ENCODE measurements at regions not wholly inside any gene's neighbourhood (a gene's known extent, or its start where the extent isn't known, plus 50 kb on each side); places are given as distances from the start of the nearest gene placed in this dataset.

DNA sequence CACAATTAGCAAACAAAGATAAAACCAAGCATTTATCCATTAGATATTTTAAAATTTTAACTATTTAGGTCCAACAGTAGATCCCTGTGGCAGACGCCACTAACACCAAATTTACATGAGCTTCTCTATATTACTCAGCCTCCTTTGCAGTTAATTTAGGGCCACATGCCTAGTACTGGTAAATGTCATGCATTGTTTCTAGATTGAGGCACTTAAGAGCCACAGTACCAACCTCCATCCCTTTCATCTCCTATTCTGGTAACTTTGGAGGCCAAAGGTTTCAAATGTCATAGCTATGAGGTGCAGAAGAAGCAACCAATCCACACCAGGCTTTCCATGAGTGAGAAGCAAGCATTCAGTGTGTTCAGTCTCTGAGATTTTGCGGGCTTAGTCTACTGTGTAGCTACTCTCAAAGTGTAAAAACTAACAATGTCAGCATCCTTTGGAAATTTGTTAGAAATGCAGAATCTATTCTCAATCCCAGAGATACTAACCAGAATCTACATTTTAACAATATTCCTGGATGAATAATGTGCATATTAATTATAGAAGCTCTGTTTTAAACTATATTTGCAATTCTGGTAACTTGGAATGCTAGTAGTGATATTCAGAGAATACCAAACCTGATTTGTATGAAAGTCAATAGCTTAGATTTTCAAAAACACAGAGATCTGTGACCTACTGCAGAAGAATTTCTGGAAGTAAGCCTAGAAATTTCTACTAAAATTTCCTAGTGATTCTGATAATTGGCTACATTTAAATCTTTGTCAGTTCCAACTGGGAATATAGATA, 206.3 kb upstream of the CD96 start:
- Histone ChIP-seq H3K27ac (ENCODE audit: low read depth, low read length) (no peak overlapping the region), H3K27me3 (ENCODE audit: control insufficient read depth, insufficient read depth, low read length, poor library complexity, severe bottlenecking) (no peaks in the 10 kb centered on the region), H3K4me1 (ENCODE audit: control insufficient read depth, insufficient read depth, low read length) (no peaks in the 10 kb centered on the region), H3K9ac (ENCODE audit: extremely low read depth, low read length, poor library complexity, severe bottlenecking) (no peak overlapping the region), H3K36me3 (ENCODE audit: control insufficient read depth, insufficient read depth, low read length) (no peaks in the 10 kb centered on the region), H3K9me3 (ENCODE audit: control insufficient read depth, low read length) (peaks cover 10% of the 10 kb centered on the region), H3K4me3 (ENCODE audit: low read length) (no peak overlapping the region)
- TF ChIP-seq, protein P1, sequence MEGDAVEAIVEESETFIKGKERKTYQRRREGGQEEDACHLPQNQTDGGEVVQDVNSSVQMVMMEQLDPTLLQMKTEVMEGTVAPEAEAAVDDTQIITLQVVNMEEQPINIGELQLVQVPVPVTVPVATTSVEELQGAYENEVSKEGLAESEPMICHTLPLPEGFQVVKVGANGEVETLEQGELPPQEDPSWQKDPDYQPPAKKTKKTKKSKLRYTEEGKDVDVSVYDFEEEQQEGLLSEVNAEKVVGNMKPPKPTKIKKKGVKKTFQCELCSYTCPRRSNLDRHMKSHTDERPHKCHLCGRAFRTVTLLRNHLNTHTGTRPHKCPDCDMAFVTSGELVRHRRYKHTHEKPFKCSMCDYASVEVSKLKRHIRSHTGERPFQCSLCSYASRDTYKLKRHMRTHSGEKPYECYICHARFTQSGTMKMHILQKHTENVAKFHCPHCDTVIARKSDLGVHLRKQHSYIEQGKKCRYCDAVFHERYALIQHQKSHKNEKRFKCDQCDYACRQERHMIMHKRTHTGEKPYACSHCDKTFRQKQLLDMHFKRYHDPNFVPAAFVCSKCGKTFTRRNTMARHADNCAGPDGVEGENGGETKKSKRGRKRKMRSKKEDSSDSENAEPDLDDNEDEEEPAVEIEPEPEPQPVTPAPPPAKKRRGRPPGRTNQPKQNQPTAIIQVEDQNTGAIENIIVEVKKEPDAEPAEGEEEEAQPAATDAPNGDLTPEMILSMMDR (conservative IDR thresholded peaks at IDR 0.05), result no peak
- H3K4me1 Mint-ChIP-seq, result peaks cover 4% of the 10 kb centered on the region
- DNase-seq, result no peak
- H3K4me3 Mint-ChIP-seq, result no peak overlapping the region
- peaks cover 7% of the 10 kb centered on the region for H3K27me3 Mint-ChIP-seq (ENCODE audit: insufficient read depth)
- H3K27ac Mint-ChIP-seq, result no peak overlapping the region
- WGBS, 2 experiments (ENCODE audit: insufficient coverage in 1 of 2, insufficient read length in 1 of 2), result 94 to 100% methylated on average over 1 to 2 of the region's 2 CpGs
- H3K36me3 Mint-ChIP-seq (ENCODE audit: low read depth), result no peaks in the 10 kb centered on the region
- H3K9me3 Mint-ChIP-seq, result peaks cover 9% of the 10 kb centered on the region

DNA sequence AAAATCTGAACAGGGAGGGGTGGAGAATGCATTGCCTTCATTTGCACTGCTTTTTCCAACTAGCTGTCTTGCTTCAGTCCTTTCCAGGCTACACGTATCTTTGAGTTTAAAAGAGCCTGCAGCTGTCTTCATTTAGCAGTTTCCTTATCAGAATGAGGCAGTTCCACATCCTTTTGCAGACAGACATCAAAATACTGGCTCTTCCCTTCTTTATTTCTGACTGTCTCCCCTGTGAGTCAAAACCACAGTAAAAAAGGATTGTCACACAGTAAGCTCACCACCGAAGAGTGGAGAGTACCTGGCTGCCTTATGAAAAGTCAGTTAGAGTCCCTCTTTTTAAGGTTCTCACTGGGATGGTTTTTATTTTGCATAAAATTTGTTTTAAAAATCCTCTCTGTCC, 205.5 kb upstream of the CD96 start:
- Histone ChIP-seq H3K4me3 (ENCODE audit: low read length) (no peak overlapping the region), H3K27me3 (ENCODE audit: control insufficient read depth, insufficient read depth, low read length, poor library complexity, severe bottlenecking) (no peaks in the 10 kb centered on the region), H3K9me3 (ENCODE audit: control insufficient read depth, low read length) (peaks cover 18% of the 10 kb centered on the region), H3K9ac (ENCODE audit: extremely low read depth, low read length, poor library complexity, severe bottlenecking) (no peak overlapping the region), H3K4me1 (ENCODE audit: control insufficient read depth, insufficient read depth, low read length) (no peaks in the 10 kb centered on the region), H3K36me3 (ENCODE audit: control insufficient read depth, insufficient read depth, low read length) (no peaks in the 10 kb centered on the region), H3K27ac (ENCODE audit: low read depth, low read length) (no peak overlapping the region)
- H3K36me3 Mint-ChIP-seq (ENCODE audit: low read depth), result no peaks in the 10 kb centered on the region
- peaks cover 4% of the 10 kb centered on the region for H3K4me1 Mint-ChIP-seq
- no peaks in the 10 kb centered on the region for H3K27me3 Mint-ChIP-seq (ENCODE audit: insufficient read depth)
- TF ChIP-seq, protein P1 (conservative IDR thresholded peaks at IDR 0.05), result no peak
- 85 to 100% methylated on average over 2 of the region's 2 CpGs for WGBS, 2 experiments (ENCODE audit: insufficient coverage in 1 of 2, insufficient read length in 1 of 2)
- peaks cover 17% of the 10 kb centered on the region for H3K9me3 Mint-ChIP-seq
- no peak for DNase-seq
- no peak overlapping the region for H3K4me3 Mint-ChIP-seq
- H3K27ac Mint-ChIP-seq, result no peak overlapping the region

DNA sequence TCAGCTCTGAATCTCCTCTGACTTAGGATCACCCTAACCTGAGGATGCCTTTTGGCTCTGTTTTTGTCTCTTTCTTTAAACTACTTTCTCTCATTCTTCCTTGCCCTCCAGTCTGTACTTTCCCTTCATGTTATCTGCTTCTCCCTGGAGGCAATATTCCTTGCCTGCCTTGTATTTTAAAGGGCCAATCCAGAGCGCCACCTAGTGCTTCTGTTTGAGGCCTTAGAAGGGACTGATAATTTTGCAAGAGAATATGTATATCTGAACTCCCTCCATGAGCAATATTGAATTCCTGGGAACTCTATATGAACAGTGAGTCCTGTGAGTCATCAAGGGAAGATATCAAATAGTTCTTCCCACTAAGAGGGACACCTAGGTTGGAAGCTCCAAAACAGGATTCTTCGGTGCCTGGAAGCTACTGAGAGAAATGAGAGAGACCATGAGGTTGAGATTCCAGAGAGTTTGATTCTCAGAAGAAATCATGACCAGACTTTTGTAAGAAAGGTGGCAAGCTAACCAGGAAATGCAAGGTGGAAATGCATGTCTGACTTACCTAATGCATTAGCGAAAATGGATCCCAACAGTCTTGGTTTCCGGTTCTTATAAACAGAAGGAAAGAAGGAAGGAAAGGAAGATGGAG, 203.8 kb upstream of the CD96 start:
- H3K4me3 Mint-ChIP-seq, result no peak overlapping the region
- 71 to 95% methylated on average over 3 to 4 of the region's 4 CpGs for WGBS, 2 experiments (ENCODE audit: insufficient coverage in 1 of 2, insufficient read length in 1 of 2)
- no peak overlapping the region for H3K27ac ChIP-seq (ENCODE audit: low read depth, low read length)

More for the DNA sequence above, 203.8 kb upstream of the CD96 start:
- Histone ChIP-seq H3K9ac (ENCODE audit: extremely low read depth, low read length, poor library complexity, severe bottlenecking) (no peak overlapping the region), H3K36me3 (ENCODE audit: control insufficient read depth, insufficient read depth, low read length) (no peaks in the 10 kb centered on the region), H3K4me3 (ENCODE audit: low read length) (no peak overlapping the region), H3K27me3 (ENCODE audit: control insufficient read depth, insufficient read depth, low read length, poor library complexity, severe bottlenecking) (no peaks in the 10 kb centered on the region), H3K4me1 (ENCODE audit: control insufficient read depth, insufficient read depth, low read length) (no peaks in the 10 kb centered on the region), H3K9me3 (ENCODE audit: control insufficient read depth, low read length) (peaks cover 23% of the 10 kb centered on the region)
- Mint-ChIP-seq H3K4me1 (peaks cover 4% of the 10 kb centered on the region), H3K27me3 (ENCODE audit: insufficient read depth) (no peaks in the 10 kb centered on the region), H3K27ac (no peak overlapping the region), H3K36me3 (ENCODE audit: low read depth) (no peaks in the 10 kb centered on the region), H3K9me3 (peaks cover 21% of the 10 kb centered on the region)
- TF ChIP-seq, protein P1 (conservative IDR thresholded peaks at IDR 0.05), result peak; percentile 85
- DNase-seq, result peak; percentile 86
